Tibial artery (tissue), 4 donors: ENCODE measurements at regions not wholly inside any gene's neighbourhood (a gene's known extent, or its start where the extent isn't known, plus 50 kb on each side); places are given as distances from the start of the nearest gene placed in this dataset.

Experiments used
- DNase-seq, 2 donors: peaks; one replicate each; pipeline ENCODE4 v3.0.0-alpha.2; 2019
- H3K27ac ChIP-seq, 2 donors: fragments of 200-600 bp; sonication (generic) in 1 of 2; 1 replicate in 1 of 2; 2 replicates in 1 of 2; pipeline ENCODE4 v1.5.1; 2018 to 2019; ENCODE audit warnings: mild to moderate bottlenecking in 1 of 2
- H3K27me3 ChIP-seq, 2 donors: fragments of 200-600 bp; sonication (generic) in 1 of 2; one replicate each; pipeline versions ENCODE4 v1.5.1 to v1.6.0; 2016 to 2019
- H3K36me3 ChIP-seq, 3 donors: fragments of 200-600 bp; sonication (generic) in 2 of 3; one replicate each; pipeline ENCODE4 v1.5.1; 2016 to 2019; ENCODE audit warnings: mild to moderate bottlenecking in 2 of 3
- H3K4me1 ChIP-seq, 4 donors: fragments of 200-600 bp; sonication (generic) in 2 of 4; 1 replicate in 3 of 4; 2 replicates in 1 of 4; pipeline ENCODE4 v1.5.1; 2016 to 2019
- H3K4me3 ChIP-seq, 2 donors: fragments of 200-600 bp; sonication (generic) in 1 of 2; 1 replicate in 1 of 2; 2 replicates in 1 of 2; pipeline ENCODE4 v1.5.1; 2018 to 2019; ENCODE audit warnings: mild to moderate bottlenecking in 2 of 2
- H3K9me3 ChIP-seq, 3 donors: fragments of 200-600 bp; sonication (generic) in 1 of 3; one replicate each; pipeline ENCODE4 v1.5.1; 2016 to 2019
- intact Hi-C: fragments of 100-400 bp; cut with DNase I; formaldehyde crosslinking; loops from one replicate; pipeline ENCODE4 v1.15.0; 2023; ENCODE audit warnings: low total_unique reads
- TF ChIP-seq, protein P1 (sequence below), 2 experiments: fragments of 200-600 bp in 1 of 2; fragments of 450-650 bp in 1 of 2; IDR thresholded peaks; one replicate each; pipeline ENCODE4 v1.5.1; 2017 to 2019; ENCODE audit warnings: antibody characterized with exemption in 2 of 2, mild to moderate bottlenecking in 1 of 2, moderate library complexity in 1 of 2

DNA sequence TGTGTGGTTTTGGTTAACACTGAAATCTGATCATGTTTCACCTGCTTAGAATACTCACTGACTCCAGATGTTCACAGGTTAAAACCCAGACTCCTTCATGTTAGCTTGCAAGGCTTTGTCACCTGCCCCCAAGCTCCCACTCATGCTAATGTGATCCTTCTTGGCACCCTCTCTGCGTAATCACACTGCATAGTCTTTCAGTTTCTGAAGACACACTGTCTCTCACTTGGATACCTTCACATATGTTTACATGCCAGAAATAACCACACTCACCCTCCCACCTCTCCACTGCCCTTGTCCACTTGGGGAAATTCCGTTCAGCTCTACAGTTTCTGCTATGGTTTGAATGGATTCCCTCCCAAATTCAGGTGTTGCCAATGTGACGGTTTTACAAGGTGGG, 234.7 kb upstream of the SASH1 start:
- Histone ChIP-seq H3K27ac (no peak overlapping the region), H3K27me3 (no peaks in the 10 kb centered on the region), H3K4me3 (no peak overlapping the region), H3K9me3 (no peaks in the 10 kb centered on the region), H3K36me3 (no peaks in the 10 kb centered on the region), H3K4me1 (no peaks in the 10 kb centered on the region)
- TF ChIP-seq, protein P1, sequence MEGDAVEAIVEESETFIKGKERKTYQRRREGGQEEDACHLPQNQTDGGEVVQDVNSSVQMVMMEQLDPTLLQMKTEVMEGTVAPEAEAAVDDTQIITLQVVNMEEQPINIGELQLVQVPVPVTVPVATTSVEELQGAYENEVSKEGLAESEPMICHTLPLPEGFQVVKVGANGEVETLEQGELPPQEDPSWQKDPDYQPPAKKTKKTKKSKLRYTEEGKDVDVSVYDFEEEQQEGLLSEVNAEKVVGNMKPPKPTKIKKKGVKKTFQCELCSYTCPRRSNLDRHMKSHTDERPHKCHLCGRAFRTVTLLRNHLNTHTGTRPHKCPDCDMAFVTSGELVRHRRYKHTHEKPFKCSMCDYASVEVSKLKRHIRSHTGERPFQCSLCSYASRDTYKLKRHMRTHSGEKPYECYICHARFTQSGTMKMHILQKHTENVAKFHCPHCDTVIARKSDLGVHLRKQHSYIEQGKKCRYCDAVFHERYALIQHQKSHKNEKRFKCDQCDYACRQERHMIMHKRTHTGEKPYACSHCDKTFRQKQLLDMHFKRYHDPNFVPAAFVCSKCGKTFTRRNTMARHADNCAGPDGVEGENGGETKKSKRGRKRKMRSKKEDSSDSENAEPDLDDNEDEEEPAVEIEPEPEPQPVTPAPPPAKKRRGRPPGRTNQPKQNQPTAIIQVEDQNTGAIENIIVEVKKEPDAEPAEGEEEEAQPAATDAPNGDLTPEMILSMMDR (IDR thresholded peaks at IDR 0.05): no peak
- intact Hi-C loops: no loop called here
- DNase-seq: no peak

DNA sequence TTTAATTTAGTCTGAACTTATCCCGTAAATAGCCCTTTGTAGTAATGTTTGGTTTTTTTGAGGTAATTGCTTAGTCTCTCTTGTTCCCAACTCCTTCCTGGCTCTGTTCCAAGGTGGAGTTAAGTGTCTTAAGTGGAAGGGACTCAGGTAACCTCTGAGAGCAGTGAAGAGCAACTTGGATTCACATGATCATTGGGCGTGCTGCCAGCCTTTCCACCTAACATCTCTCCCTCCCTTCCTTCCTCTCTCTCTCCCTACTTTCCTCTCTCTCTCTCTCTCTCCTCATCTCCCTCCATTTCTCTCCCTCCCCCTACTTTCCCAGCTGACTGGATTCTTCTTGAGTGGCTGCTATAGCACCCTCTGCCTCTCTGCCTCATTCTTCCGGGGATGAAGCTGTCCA, 232.9 kb upstream of the SASH1 start:
- Histone ChIP-seq H3K36me3 (no peaks in the 10 kb centered on the region), H3K27ac (no peak overlapping the region), H3K9me3 (no peaks in the 10 kb centered on the region), H3K4me1 (no peaks in the 10 kb centered on the region), H3K4me3 (no peak overlapping the region), H3K27me3 (no peaks in the 10 kb centered on the region)
- TF ChIP-seq, protein P1 (IDR thresholded peaks at IDR 0.05): no peak
- intact Hi-C loops: no loop called here
- peak in 1 of 2 donors; percentile 65 for DNase-seq

- no peaks in the 10 kb centered on the region for H3K36me3 ChIP-seq
- no peaks in the 10 kb centered on the region for H3K9me3 ChIP-seq
- intact Hi-C loops: no loop called here
- no peaks in the 10 kb centered on the region for H3K4me1 ChIP-seq
- H3K4me3 ChIP-seq: no peak overlapping the region
- TF ChIP-seq, protein P1 (IDR thresholded peaks at IDR 0.05): no peak
- no peak for DNase-seq
- no peaks in the 10 kb centered on the region for H3K27me3 ChIP-seq
- H3K27ac ChIP-seq: no peak overlapping the region
These were observed 231.7 kb upstream of the SASH1 start for GRCh38 chr6:148110925-148111324.

GRCh38 chr6:148112851-148113319, 229.8 kb upstream of the SASH1 start:
- no peak for DNase-seq
- H3K4me1 ChIP-seq: no peaks in the 10 kb centered on the region
- no peaks in the 10 kb centered on the region for H3K9me3 ChIP-seq
- no peak overlapping the region for H3K27ac ChIP-seq
- H3K36me3 ChIP-seq: no peaks in the 10 kb centered on the region
- H3K27me3 ChIP-seq: no peaks in the 10 kb centered on the region
- TF ChIP-seq, protein P1 (IDR thresholded peaks at IDR 0.05): no peak
- intact Hi-C loops: no loop called here
- H3K4me3 ChIP-seq: no peak overlapping the region

GRCh38 chr6:148116001-148116400, 226.6 kb upstream of the SASH1 start:
- H3K27ac ChIP-seq: no peak overlapping the region
- intact Hi-C loops: no loop called here
- no peaks in the 10 kb centered on the region for H3K4me1 ChIP-seq
- TF ChIP-seq, protein P1 (IDR thresholded peaks at IDR 0.05): no peak
- no peak for DNase-seq
- H3K9me3 ChIP-seq: no peaks in the 10 kb centered on the region
- H3K27me3 ChIP-seq: no peaks in the 10 kb centered on the region
- H3K36me3 ChIP-seq: no peaks in the 10 kb centered on the region
- no peak overlapping the region for H3K4me3 ChIP-seq

DNA sequence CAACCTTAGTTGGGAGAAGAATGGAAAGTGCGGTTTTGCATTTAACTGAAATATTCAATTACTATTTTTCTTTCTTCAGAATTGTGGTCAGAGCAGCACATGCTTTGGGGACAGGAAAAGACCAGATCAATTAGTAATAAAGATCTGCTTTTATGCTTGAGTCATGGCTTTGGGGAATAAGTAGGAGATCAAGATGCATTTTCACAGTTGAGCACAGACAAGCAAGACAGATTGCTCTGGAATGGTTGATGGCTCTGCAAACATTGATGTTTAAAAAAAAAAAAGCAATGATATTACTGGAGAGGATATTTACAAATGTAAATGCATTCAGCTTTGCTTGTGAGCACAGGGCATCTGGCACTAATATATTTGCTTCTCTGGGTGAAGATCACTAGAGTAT, 224.4 kb upstream of the SASH1 start:
- no peak overlapping the region for H3K27ac ChIP-seq
- no peaks in the 10 kb centered on the region for H3K9me3 ChIP-seq
- H3K4me1 ChIP-seq: no peaks in the 10 kb centered on the region
- H3K36me3 ChIP-seq: no peaks in the 10 kb centered on the region
- no peaks in the 10 kb centered on the region for H3K27me3 ChIP-seq
- intact Hi-C loops: no loop called here
- DNase-seq: no peak
- H3K4me3 ChIP-seq: no peak overlapping the region
- TF ChIP-seq, protein P1 (IDR thresholded peaks at IDR 0.05): no peak
